ENCODE measurements at regions not wholly inside any gene's neighbourhood (a gene's known extent, or its start where the extent isn't known, plus 50 kb on each side); places are given as distances from the start of the nearest gene placed in this dataset.

GRCh38 chr10:10852464-10852863 is 165.2 kb upstream of the CELF2 start:
- H2AFZ ChIP-seq, result no peak overlapping the region
- no peaks in the 10 kb centered on the region for H3K4me1 ChIP-seq (replicated peaks; ENCODE audit: insufficient read depth)
- no peaks in the 10 kb centered on the region for H3F3A ChIP-seq (ENCODE audit: insufficient read depth, low read depth)
- no peaks in the 10 kb centered on the region for H3K79me2 ChIP-seq (ENCODE audit: low read depth)
- no peak overlapping the region for H3K27ac ChIP-seq
- no peaks in the 10 kb centered on the region for H4K20me1 ChIP-seq (ENCODE audit: insufficient read depth)
- H3K27me3 ChIP-seq (ENCODE audit: insufficient read depth, low read depth), result no peaks in the 10 kb centered on the region
- POLR2A ChIA-PET (ENCODE audit: unreplicated experiment), result no interaction called here
- H3K4me3 ChIP-seq, result no peak overlapping the region
- H3K4me2 ChIP-seq, result no peak overlapping the region
- CTCF ChIA-PET, result no interaction called here
- no peaks in the 10 kb centered on the region for H3K36me3 ChIP-seq (ENCODE audit: low read depth)
- no peaks in the 10 kb centered on the region for H3K9me2 ChIP-seq (ENCODE audit: insufficient read depth)
- no TSS peak for BruUV-seq (replicated peaks)
- no peak for DNase-seq
- no peaks in the 10 kb centered on the region for H3K9me3 ChIP-seq (ENCODE audit: insufficient read depth, low read depth)
- TF ChIP-seq CTCF (conservative IDR thresholded peaks at IDR 0.05) (no peak), EZH2 (IDR thresholded peaks at IDR 0.05; ENCODE audit: low read depth) (no peak)
- intact Hi-C loops (cut with micrococcal nuclease; ENCODE audit: unreplicated experiment), result no loop called here

DNA sequence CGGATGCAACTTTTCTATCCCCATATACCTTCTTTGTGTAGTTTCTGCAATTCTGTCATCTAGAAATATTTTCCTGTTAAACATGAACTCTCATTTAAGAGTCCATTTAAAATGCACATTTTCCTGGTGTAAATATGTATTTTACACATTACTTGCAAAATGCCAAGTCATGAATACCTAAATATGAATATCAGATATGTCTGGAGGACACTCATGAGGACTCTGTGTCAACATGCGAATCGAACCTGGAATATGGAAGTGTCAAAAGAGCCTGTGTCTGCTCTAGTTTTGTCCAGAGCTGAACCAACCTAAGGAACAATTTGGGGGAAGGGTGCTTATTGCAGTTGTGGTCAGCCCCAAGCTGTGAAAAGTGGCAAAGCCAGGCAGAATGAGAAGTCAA is 163.7 kb upstream of the CELF2 start:
- no peak overlapping the region for H3K27ac ChIP-seq
- H3K79me2 ChIP-seq (ENCODE audit: low read depth), result no peaks in the 10 kb centered on the region
- no peaks in the 10 kb centered on the region for H4K20me1 ChIP-seq (ENCODE audit: insufficient read depth)
- intact Hi-C loops (cut with micrococcal nuclease; ENCODE audit: unreplicated experiment), result no loop called here
- no peaks in the 10 kb centered on the region for H3K9me3 ChIP-seq (ENCODE audit: insufficient read depth, low read depth)
- H3K36me3 ChIP-seq (ENCODE audit: low read depth), result no peaks in the 10 kb centered on the region
- no peak for TF ChIP-seq EZH2 (IDR thresholded peaks at IDR 0.05; ENCODE audit: low read depth)
- TF ChIP-seq CTCF (conservative IDR thresholded peaks at IDR 0.05), result no peak
- ChIA-PET CTCF (no interaction called here), POLR2A (ENCODE audit: unreplicated experiment) (no interaction called here)
- H3K9me2 ChIP-seq (ENCODE audit: insufficient read depth), result no peaks in the 10 kb centered on the region
- no peaks in the 10 kb centered on the region for H3K4me1 ChIP-seq (replicated peaks; ENCODE audit: insufficient read depth)
- no peak overlapping the region for H3K4me2 ChIP-seq
- no peaks in the 10 kb centered on the region for H3K27me3 ChIP-seq (ENCODE audit: insufficient read depth, low read depth)
- no TSS peak for BruUV-seq (replicated peaks)
- DNase-seq, result no peak
- no peaks in the 10 kb centered on the region for H3F3A ChIP-seq (ENCODE audit: insufficient read depth, low read depth)
- H3K4me3 ChIP-seq, result no peak overlapping the region
- H2AFZ ChIP-seq, result no peak overlapping the region

- TF ChIP-seq EZH2 (IDR thresholded peaks at IDR 0.05; ENCODE audit: low read depth), result no peak
- TF ChIP-seq CTCF (conservative IDR thresholded peaks at IDR 0.05), result no peak
- no peaks in the 10 kb centered on the region for H3K36me3 ChIP-seq (ENCODE audit: low read depth)
Measured at GRCh38 chr10:10854725-10855124, 162.9 kb upstream of the CELF2 start.

More at GRCh38 chr10:10854725-10855124, 162.9 kb upstream of the CELF2 start:
- Histone ChIP-seq H3K9me2 (ENCODE audit: insufficient read depth) (no peaks in the 10 kb centered on the region), H3K4me1 (replicated peaks; ENCODE audit: insufficient read depth) (no peaks in the 10 kb centered on the region), H3K4me2 (no peak overlapping the region), H3K4me3 (no peak overlapping the region), H3K79me2 (ENCODE audit: low read depth) (no peaks in the 10 kb centered on the region), H3K27me3 (ENCODE audit: insufficient read depth, low read depth) (no peaks in the 10 kb centered on the region), H2AFZ (no peak overlapping the region), H4K20me1 (ENCODE audit: insufficient read depth) (no peaks in the 10 kb centered on the region), H3K9me3 (ENCODE audit: insufficient read depth, low read depth) (no peaks in the 10 kb centered on the region), H3F3A (ENCODE audit: insufficient read depth, low read depth) (no peaks in the 10 kb centered on the region), H3K27ac (no peak overlapping the region)
- ChIA-PET POLR2A (ENCODE audit: unreplicated experiment) (no interaction called here), CTCF (no interaction called here)
- intact Hi-C loops (cut with micrococcal nuclease; ENCODE audit: unreplicated experiment), result no loop called here
- DNase-seq, result no peak
- no TSS peak for BruUV-seq (replicated peaks)
